GM23338 (cell line): ENCODE measurements at regions not wholly inside any gene's neighbourhood (a gene's known extent, or its start where the extent isn't known, plus 50 kb on each side); places are given as distances from the start of the nearest gene placed in this dataset.

Source experiments
- ATAC-seq: fragments of 200-7000 bp; cut with Tn5 transposase; 3 replicates; pipeline ENCODE4 v1.9.1; 2020
- DNase-seq: peaks from one replicate; pipeline ENCODE4 v3.0.0-alpha.2; 2015; ENCODE audit warnings: low spot score
- H2AFZ ChIP-seq: fragments of 200-600 bp; sonication (generic); 2 replicates; pipeline ENCODE4 v1.8.0; 2016; ENCODE audit warnings: antibody characterized with exemption, mild to moderate bottlenecking, moderate library complexity
- H3F3A ChIP-seq: fragments of 200-600 bp; sonication (generic); replicated peaks from 2 replicates; pipeline ENCODE4 v1.8.0; 2017; ENCODE audit warnings: antibody characterized with exemption, mixed run types, low read depth
- H3K27ac ChIP-seq: fragments of 200-600 bp; sonication (generic); 2 replicates; pipeline ENCODE4 v1.6.1; 2016; ENCODE audit warnings: low read depth
- H3K27me3 ChIP-seq: fragments of 200-600 bp; sonication (generic); 2 replicates; pipeline ENCODE4 v1.8.0; 2016; ENCODE audit warnings: mild to moderate bottlenecking, mixed run types, moderate library complexity; ENCODE audit not compliant: insufficient read depth
- H3K36me3 ChIP-seq: fragments of 200-600 bp; sonication (generic); 2 replicates; pipeline ENCODE4 v1.8.0; 2016; ENCODE audit warnings: mild to moderate bottlenecking; ENCODE audit not compliant: insufficient read depth
- H3K4me1 ChIP-seq: fragments of 200-600 bp; sonication (generic); 2 replicates; pipeline ENCODE4 v1.8.0; 2016; ENCODE audit warnings: mild to moderate bottlenecking, moderate library complexity; ENCODE audit not compliant: insufficient read depth
- H3K4me2 ChIP-seq: fragments of 200-600 bp; sonication (generic); 2 replicates; pipeline ENCODE4 v1.7.1; 2017; ENCODE audit warnings: mixed run types
- H3K4me3 ChIP-seq: fragments of 200-600 bp; sonication (generic); 2 replicates; pipeline ENCODE4 v1.6.1; 2016; ENCODE audit warnings: mixed run types
- H3K79me2 ChIP-seq: fragments of 200-600 bp; sonication (generic); replicated peaks from 2 replicates; pipeline ENCODE4 v1.8.0; 2017; ENCODE audit warnings: mild to moderate bottlenecking; ENCODE audit not compliant: insufficient read depth
- H3K9me2 ChIP-seq: fragments of 200-600 bp; sonication (generic); 2 replicates; pipeline ENCODE4 v1.8.0; 2017; ENCODE audit not compliant: insufficient read depth
- H4K20me1 ChIP-seq: fragments of 200-600 bp; sonication (generic); replicated peaks from 2 replicates; pipeline ENCODE4 v1.8.0; 2017; ENCODE audit warnings: mild to moderate bottlenecking; ENCODE audit not compliant: insufficient read depth
- H3K27ac Mint-ChIP-seq: 2 replicates; pipeline ENCODE4 v1.8.0; 2020; ENCODE audit warnings: inconsistent platforms, mild to moderate bottlenecking, moderate library complexity, mixed read lengths
- H3K27me3 Mint-ChIP-seq: 3 replicates; pipeline ENCODE4 v1.8.0; 2022; ENCODE audit warnings: low read depth, mild to moderate bottlenecking, moderate library complexity, mixed read lengths, inconsistent platforms; ENCODE audit not compliant: insufficient read depth, poor library complexity
- H3K36me3 Mint-ChIP-seq: 3 replicates; pipeline ENCODE4 v1.8.0; 2021; ENCODE audit warnings: low read depth, mild to moderate bottlenecking, inconsistent platforms, moderate library complexity, mixed read lengths
- H3K4me1 Mint-ChIP-seq: 3 replicates; pipeline ENCODE4 v1.8.0; 2020; ENCODE audit warnings: mild to moderate bottlenecking, inconsistent platforms, mixed read lengths
- H3K4me3 Mint-ChIP-seq: 3 replicates; pipeline ENCODE4 v1.8.0; 2021; ENCODE audit warnings: moderate library complexity, mild to moderate bottlenecking, inconsistent platforms, mixed read lengths
- H3K9me3 Mint-ChIP-seq: 3 replicates; pipeline ENCODE4 v1.8.0; 2020; ENCODE audit warnings: moderate library complexity, mild to moderate bottlenecking, inconsistent platforms, mixed read lengths
- CREB1 ChIP-seq: fragments of 250-450 bp; sonication (Bioruptor Pico); IDR thresholded peaks from 2 replicates; pipeline ENCODE4 v1.5.0; 2020; ENCODE audit warnings: low read depth, mild to moderate bottlenecking, moderate library complexity
- EZH2 ChIP-seq: fragments of 200-600 bp; sonication (generic); IDR thresholded peaks from one replicate; pipeline ENCODE4 v1.8.0; 2017; ENCODE audit warnings: antibody characterized with exemption, mild to moderate bottlenecking, low read depth; ENCODE audit not compliant: unreplicated experiment
- EZH2phosphoT487 ChIP-seq: fragments of 200-600 bp; sonication (generic); IDR thresholded peaks from one replicate; pipeline ENCODE4 v1.8.1; 2018; ENCODE audit warnings: antibody characterized with exemption; ENCODE audit not compliant: unreplicated experiment
- JUNB ChIP-seq: IDR thresholded peaks from one replicate; pipeline ENCODE4 v1.6.1; 2016; ENCODE audit warnings: antibody characterized with exemption; ENCODE audit not compliant: unreplicated experiment
- REST ChIP-seq: IDR thresholded peaks from one replicate; pipeline ENCODE4 v1.6.1; 2018; ENCODE audit warnings: antibody characterized with exemption; ENCODE audit not compliant: unreplicated experiment
- STAT1 ChIP-seq: IDR thresholded peaks from one replicate; pipeline ENCODE4 v1.6.1; 2016; ENCODE audit warnings: antibody characterized with exemption; ENCODE audit not compliant: unreplicated experiment
- ZNF331 ChIP-seq: fragments of 250-450 bp; sonication (Bioruptor Pico); IDR thresholded peaks from 2 replicates; pipeline ENCODE4 v1.5.0; 2020; ENCODE audit warnings: low read depth, mild to moderate bottlenecking, moderate library complexity
- TF ChIP-seq, protein P1 (sequence below), 2 experiments: fragments of 200-600 bp in 1 of 2; sonication (generic) in 1 of 2; conservative IDR thresholded peaks; 2 replicates each; pipeline versions ENCODE4 v1.5.1 to v1.6.1; 2016 to 2017; ENCODE audit warnings: antibody characterized with exemption in 2 of 2, low read depth in 2 of 2, mild to moderate bottlenecking in 2 of 2, moderate library complexity in 1 of 2
- TF ChIP-seq, protein P2 (sequence below): fragments of 250-450 bp; sonication (Bioruptor Pico); IDR thresholded peaks from 2 replicates; pipeline ENCODE4 v1.5.0; 2020; ENCODE audit warnings: mild to moderate bottlenecking, moderate library complexity

GRCh38 chr11:91396236-91397133 is 828.1 kb upstream of the FAT3 start (continued):
- TF ChIP-seq, protein P1, sequence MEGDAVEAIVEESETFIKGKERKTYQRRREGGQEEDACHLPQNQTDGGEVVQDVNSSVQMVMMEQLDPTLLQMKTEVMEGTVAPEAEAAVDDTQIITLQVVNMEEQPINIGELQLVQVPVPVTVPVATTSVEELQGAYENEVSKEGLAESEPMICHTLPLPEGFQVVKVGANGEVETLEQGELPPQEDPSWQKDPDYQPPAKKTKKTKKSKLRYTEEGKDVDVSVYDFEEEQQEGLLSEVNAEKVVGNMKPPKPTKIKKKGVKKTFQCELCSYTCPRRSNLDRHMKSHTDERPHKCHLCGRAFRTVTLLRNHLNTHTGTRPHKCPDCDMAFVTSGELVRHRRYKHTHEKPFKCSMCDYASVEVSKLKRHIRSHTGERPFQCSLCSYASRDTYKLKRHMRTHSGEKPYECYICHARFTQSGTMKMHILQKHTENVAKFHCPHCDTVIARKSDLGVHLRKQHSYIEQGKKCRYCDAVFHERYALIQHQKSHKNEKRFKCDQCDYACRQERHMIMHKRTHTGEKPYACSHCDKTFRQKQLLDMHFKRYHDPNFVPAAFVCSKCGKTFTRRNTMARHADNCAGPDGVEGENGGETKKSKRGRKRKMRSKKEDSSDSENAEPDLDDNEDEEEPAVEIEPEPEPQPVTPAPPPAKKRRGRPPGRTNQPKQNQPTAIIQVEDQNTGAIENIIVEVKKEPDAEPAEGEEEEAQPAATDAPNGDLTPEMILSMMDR (conservative IDR thresholded peaks at IDR 0.05; ENCODE audit: low read depth in 2 of 2): no peak
- TF ChIP-seq CREB1 (CRISPR knock-in tag) (no peak), JUNB (no peak)
- TF ChIP-seq, protein P2, sequence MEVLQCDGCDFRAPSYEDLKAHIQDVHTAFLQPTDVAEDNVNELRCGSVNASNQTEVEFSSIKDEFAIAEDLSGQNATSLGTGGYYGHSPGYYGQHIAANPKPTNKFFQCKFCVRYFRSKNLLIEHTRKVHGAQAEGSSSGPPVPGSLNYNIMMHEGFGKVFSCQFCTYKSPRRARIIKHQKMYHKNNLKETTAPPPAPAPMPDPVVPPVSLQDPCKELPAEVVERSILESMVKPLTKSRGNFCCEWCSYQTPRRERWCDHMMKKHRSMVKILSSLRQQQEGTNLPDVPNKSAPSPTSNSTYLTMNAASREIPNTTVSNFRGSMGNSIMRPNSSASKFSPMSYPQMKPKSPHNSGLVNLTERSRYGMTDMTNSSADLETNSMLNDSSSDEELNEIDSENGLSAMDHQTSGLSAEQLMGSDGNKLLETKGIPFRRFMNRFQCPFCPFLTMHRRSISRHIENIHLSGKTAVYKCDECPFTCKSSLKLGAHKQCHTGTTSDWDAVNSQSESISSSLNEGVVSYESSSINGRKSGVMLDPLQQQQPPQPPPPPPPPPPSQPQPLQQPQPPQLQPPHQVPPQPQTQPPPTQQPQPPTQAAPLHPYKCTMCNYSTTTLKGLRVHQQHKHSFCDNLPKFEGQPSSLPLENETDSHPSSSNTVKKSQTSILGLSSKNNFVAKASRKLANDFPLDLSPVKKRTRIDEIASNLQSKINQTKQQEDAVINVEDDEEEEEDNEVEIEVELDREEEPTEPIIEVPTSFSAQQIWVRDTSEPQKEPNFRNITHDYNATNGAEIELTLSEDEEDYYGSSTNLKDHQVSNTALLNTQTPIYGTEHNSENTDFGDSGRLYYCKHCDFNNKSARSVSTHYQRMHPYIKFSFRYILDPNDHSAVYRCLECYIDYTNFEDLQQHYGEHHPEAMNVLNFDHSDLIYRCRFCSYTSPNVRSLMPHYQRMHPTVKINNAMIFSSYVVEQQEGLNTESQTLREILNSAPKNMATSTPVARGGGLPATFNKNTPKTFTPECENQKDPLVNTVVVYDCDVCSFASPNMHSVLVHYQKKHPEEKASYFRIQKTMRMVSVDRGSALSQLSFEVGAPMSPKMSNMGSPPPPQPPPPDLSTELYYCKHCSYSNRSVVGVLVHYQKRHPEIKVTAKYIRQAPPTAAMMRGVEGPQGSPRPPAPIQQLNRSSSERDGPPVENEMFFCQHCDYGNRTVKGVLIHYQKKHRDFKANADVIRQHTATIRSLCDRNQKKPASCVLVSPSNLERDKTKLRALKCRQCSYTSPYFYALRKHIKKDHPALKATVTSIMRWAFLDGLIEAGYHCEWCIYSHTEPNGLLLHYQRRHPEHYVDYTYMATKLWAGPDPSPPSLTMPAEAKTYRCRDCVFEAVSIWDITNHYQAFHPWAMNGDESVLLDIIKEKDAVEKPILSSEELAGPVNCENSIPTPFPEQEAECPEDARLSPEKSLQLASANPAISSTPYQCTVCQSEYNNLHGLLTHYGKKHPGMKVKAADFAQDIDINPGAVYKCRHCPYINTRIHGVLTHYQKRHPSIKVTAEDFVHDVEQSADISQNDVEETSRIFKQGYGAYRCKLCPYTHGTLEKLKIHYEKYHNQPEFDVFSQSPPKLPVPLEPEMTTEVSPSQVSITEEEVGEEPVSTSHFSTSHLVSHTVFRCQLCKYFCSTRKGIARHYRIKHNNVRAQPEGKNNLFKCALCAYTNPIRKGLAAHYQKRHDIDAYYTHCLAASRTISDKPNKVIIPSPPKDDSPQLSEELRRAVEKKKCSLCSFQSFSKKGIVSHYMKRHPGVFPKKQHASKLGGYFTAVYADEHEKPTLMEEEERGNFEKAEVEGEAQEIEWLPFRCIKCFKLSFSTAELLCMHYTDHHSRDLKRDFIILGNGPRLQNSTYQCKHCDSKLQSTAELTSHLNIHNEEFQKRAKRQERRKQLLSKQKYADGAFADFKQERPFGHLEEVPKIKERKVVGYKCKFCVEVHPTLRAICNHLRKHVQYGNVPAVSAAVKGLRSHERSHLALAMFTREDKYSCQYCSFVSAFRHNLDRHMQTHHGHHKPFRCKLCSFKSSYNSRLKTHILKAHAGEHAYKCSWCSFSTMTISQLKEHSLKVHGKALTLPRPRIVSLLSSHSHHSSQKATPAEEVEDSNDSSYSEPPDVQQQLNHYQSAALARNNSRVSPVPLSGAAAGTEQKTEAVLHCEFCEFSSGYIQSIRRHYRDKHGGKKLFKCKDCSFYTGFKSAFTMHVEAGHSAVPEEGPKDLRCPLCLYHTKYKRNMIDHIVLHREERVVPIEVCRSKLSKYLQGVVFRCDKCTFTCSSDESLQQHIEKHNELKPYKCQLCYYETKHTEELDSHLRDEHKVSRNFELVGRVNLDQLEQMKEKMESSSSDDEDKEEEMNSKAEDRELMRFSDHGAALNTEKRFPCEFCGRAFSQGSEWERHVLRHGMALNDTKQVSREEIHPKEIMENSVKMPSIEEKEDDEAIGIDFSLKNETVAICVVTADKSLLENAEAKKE (CRISPR knock-in tag): no peak

DNA sequence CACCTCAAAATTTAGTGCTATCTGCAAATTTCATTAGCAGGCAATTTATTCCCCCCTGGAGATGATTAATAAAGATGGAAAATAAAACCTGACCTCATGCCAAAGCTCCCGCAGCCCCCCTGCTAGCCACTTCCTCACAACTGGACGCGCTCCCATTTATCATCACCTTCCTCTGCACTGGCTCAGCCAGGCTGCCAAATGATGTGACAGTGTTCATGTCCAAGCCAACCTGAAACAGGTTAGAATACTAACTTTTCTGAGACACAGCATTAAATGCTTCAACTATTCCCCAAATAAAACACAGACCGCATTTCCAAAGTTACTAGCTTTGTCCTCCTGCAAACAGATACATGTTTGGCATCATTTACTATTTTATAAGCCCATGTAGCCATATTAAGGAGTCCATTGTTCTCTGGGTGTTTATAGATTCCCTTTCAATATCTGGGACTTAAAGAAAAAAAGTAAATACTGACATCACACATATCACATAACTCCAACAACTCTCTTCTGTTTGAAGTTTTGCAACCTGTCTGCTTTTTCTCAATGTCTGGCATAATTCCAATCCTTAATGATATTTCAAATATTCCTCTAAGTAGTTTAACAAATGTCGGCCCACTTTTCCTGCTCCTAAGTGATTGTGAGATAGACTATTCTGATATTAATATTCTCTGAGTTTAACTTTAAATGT is 829.7 kb upstream of the FAT3 start:
- Histone ChIP-seq H3K79me2 (no peaks in the 10 kb centered on the region), H3K4me3 (no peak overlapping the region), H3K4me2 (no peak overlapping the region), H2AFZ (0 out of 2 replicates have a peak overlapping the region, but pooled peaks have one; percentile 83), H3K9me2 (no peaks in the 10 kb centered on the region), H4K20me1 (no peaks in the 10 kb centered on the region), H3F3A (no peaks in the 10 kb centered on the region), H3K4me1 (no peaks in the 10 kb centered on the region), H3K27me3 (no peaks in the 10 kb centered on the region), H3K27ac (no peak overlapping the region), H3K36me3 (no peaks in the 10 kb centered on the region)
- DNase-seq: no peak
- Mint-ChIP-seq H3K4me1 (peaks cover 3% of the 10 kb centered on the region; the same call in 2 of the 3 replicates), H3K9me3 (no peaks in the 10 kb centered on the region; the same call in 2 of the 3 replicates), H3K27ac (no peak overlapping the region), H3K4me3 (no peak overlapping the region), H3K27me3 (no peaks in the 10 kb centered on the region), H3K36me3 (no peaks in the 10 kb centered on the region)
- no peak for ATAC-seq
- TF ChIP-seq STAT1 (no peak), CREB1 (CRISPR knock-in tag) (no peak), JUNB (no peak), REST (no peak), EZH2 (no peak), EZH2phosphoT487 (no peak), ZNF331 (CRISPR knock-in tag) (no peak)
